H1 (cell line): ENCODE measurements at regions not wholly inside any gene's neighbourhood (a gene's known extent, or its start where the extent isn't known, plus 50 kb on each side); places are given as distances from the start of the nearest gene placed in this dataset.

Source experiments
- CTCF ChIA-PET: fragments of 300-600 bp; sonication (Branson Sonifier 250); formaldehyde crosslinking; loops from one replicate; lab custom pipeline; 2021; ENCODE audit not compliant: partially characterized antibody; lab: Charles Lee
- POLR2A ChIA-PET: fragments of 300-600 bp; sonication (Branson Sonifier 250); formaldehyde crosslinking; loops from one replicate; lab custom pipeline; 2021; ENCODE audit warnings: inconsistent platforms; ENCODE audit not compliant: partially characterized antibody; lab: Charles Lee
- DNase-seq, 2 experiments: peaks; one replicate each; pipeline versions ENCODE4 v3.0.0 to v3.0.0-alpha.2; 2010 to 2022; ENCODE audit warnings: low spot score in 2 of 2, low read depth in 1 of 2, mixed read lengths in 1 of 2
- FAIRE-seq: peaks from 2 replicates; lab custom pipeline; 2011; peaks lifted over from hg19 to GRCh38; lab: Jason Lieb, UNC
- H2AFZ ChIP-seq: 2 replicates; pipeline ENCODE4 v1.8.1; 2012; ENCODE audit warnings: low read length, inconsistent platforms
- H2AK5ac ChIP-seq: 2 replicates; pipeline ENCODE4 v1.6.1; 2013; ENCODE audit warnings: low read depth, low read length
- H2BK120ac ChIP-seq: replicated peaks from 2 replicates; pipeline ENCODE3; 2013; ENCODE audit warnings: low read depth, low read length, inconsistent platforms
- H2BK12ac ChIP-seq: 2 replicates; pipeline ENCODE4 v1.6.1; 2013; ENCODE audit warnings: low read depth, low read length
- H2BK15ac ChIP-seq: 2 replicates; pipeline ENCODE4 v1.6.1; 2013; ENCODE audit warnings: low read length
- H2BK20ac ChIP-seq: 2 replicates; pipeline ENCODE4 v1.6.1; 2013; ENCODE audit warnings: low read length
- H2BK5ac ChIP-seq: 2 replicates; pipeline ENCODE4 v1.6.1; 2013; ENCODE audit warnings: low read depth, low read length
- H3K14ac ChIP-seq: 2 replicates; pipeline ENCODE4 v1.6.1; 2013; ENCODE audit warnings: inconsistent platforms; ENCODE audit not compliant: insufficient read length
- H3K18ac ChIP-seq: 2 replicates; pipeline ENCODE4 v1.6.1; 2013; ENCODE audit warnings: low read length; ENCODE audit errors: extremely low read depth
- H3K23ac ChIP-seq: 2 replicates; pipeline ENCODE4 v1.6.1; 2013; ENCODE audit warnings: inconsistent platforms; ENCODE audit not compliant: insufficient read length
- H3K23me2 ChIP-seq: 2 replicates; pipeline ENCODE4 v1.6.1; 2013; ENCODE audit warnings: low read depth, low read length
- H3K27ac ChIP-seq: 2 replicates; pipeline ENCODE4 v1.6.1; 2011; ENCODE audit warnings: low read depth, low read length, inconsistent platforms
- H3K27me3 ChIP-seq, 4 experiments: replicated peaks in 1 of 4; 1 replicate in 1 of 4; 2 replicates in 3 of 4; pipeline versions ENCODE4 v1.6.1 to v1.8.1; 2011 to 2013; ENCODE audit warnings: low read length in 3 of 4, mild to moderate bottlenecking in 3 of 4, inconsistent platforms in 2 of 4, mixed read lengths in 2 of 4, moderate library complexity in 1 of 4; ENCODE audit not compliant: control insufficient read depth in 3 of 4, insufficient read depth in 3 of 4; ENCODE audit errors: extremely low read depth in 1 of 4
- H3K36me3 ChIP-seq, 4 experiments: 2 replicates each; pipeline versions ENCODE4 v1.6.1 to v1.8.1; 2011 to 2013; ENCODE audit warnings: mild to moderate bottlenecking in 4 of 4, low read length in 3 of 4, moderate library complexity in 2 of 4, control low read depth in 1 of 4, inconsistent platforms in 1 of 4; ENCODE audit not compliant: insufficient read depth in 4 of 4, control insufficient read depth in 2 of 4
- H3K4ac ChIP-seq: replicated peaks from 2 replicates; pipeline ENCODE3; 2013; ENCODE audit warnings: low read length, low read depth, mixed read lengths, inconsistent platforms; ENCODE audit not compliant: insufficient read length
- H3K4me1 ChIP-seq, 4 experiments: replicated peaks in 1 of 4; 1 replicate in 1 of 4; 2 replicates in 3 of 4; pipeline versions ENCODE4 v1.6.1 to v1.8.1; 2011 to 2013; ENCODE audit warnings: low read length in 3 of 4, inconsistent platforms in 2 of 4, mixed read lengths in 1 of 4; ENCODE audit not compliant: insufficient read depth in 4 of 4, control insufficient read depth in 3 of 4
- H3K4me2 ChIP-seq, 2 experiments: 2 replicates each; pipeline versions ENCODE4 v1.6.1 to v1.8.1; 2011 to 2013; ENCODE audit warnings: low read depth in 2 of 2, low read length in 2 of 2, control low read depth in 1 of 2, inconsistent platforms in 1 of 2, mild to moderate bottlenecking in 1 of 2; ENCODE audit not compliant: insufficient read depth in 1 of 2
- H3K4me3 ChIP-seq, 4 experiments: fragments of 200-600, 300-600 bp in 1 of 4; sonication (generic), shearing (Covaris generic), sonication (Bioruptor Twin) in 1 of 4; 2 replicates each; pipeline versions ENCODE4 v1.5.1 to v1.8.1; 2011 to 2016; ENCODE audit warnings: low read length in 4 of 4, low read depth in 3 of 4, control low read depth in 2 of 4, inconsistent platforms in 2 of 4, mild to moderate bottlenecking in 2 of 4, mixed read lengths in 1 of 4, moderate library complexity in 1 of 4; ENCODE audit not compliant: insufficient read depth in 2 of 4; ENCODE audit errors: extremely low read depth in 1 of 4
- H3K56ac ChIP-seq: replicated peaks from 2 replicates; pipeline ENCODE3; 2013; ENCODE audit warnings: low read depth, mild to moderate bottlenecking, mixed read lengths, low read length, inconsistent platforms; ENCODE audit not compliant: insufficient read length
- H3K79me1 ChIP-seq: 2 replicates; pipeline ENCODE4 v1.6.1; 2013; ENCODE audit warnings: low read depth, low read length, control low read depth
- H3K79me2 ChIP-seq, 2 experiments: 2 replicates each; pipeline versions ENCODE4 v1.6.1 to v1.8.1; 2012 to 2013; ENCODE audit warnings: low read length in 2 of 2, mild to moderate bottlenecking in 2 of 2, inconsistent platforms in 1 of 2; ENCODE audit not compliant: insufficient read depth in 2 of 2, control insufficient read depth in 1 of 2
- H3K9ac ChIP-seq, 4 experiments: replicated peaks in 1 of 4; 1 replicate in 1 of 4; 2 replicates in 3 of 4; pipeline versions ENCODE4 v1.6.1 to v1.8.1; 2011 to 2013; ENCODE audit warnings: low read depth in 3 of 4, low read length in 3 of 4, control low read depth in 2 of 4, mild to moderate bottlenecking in 2 of 4, moderate library complexity in 2 of 4, inconsistent platforms in 1 of 4; ENCODE audit errors: extremely low read depth in 1 of 4
- H3K9me3 ChIP-seq, 2 experiments: 2 replicates each; pipeline versions ENCODE4 v1.6.1 to v1.8.1; 2012 to 2013; ENCODE audit warnings: mild to moderate bottlenecking in 2 of 2, moderate library complexity in 2 of 2, control low read depth in 1 of 2, inconsistent platforms in 1 of 2, low read depth in 1 of 2, low read length in 1 of 2, mixed read lengths in 1 of 2; ENCODE audit not compliant: insufficient read depth in 2 of 2
- H4K20me1 ChIP-seq, 2 experiments: replicated peaks in 1 of 2; 2 replicates each; pipeline versions ENCODE3 to v1.8.1; 2011 to 2013; ENCODE audit warnings: inconsistent platforms in 2 of 2, low read length in 2 of 2, mild to moderate bottlenecking in 1 of 2; ENCODE audit not compliant: insufficient read depth in 2 of 2, control insufficient read depth in 1 of 2
- H4K5ac ChIP-seq: 2 replicates; pipeline ENCODE4 v1.6.1; 2013; ENCODE audit warnings: low read length, low read depth, mixed read lengths, inconsistent platforms; ENCODE audit not compliant: insufficient read length
- H4K8ac ChIP-seq: 2 replicates; pipeline ENCODE4 v1.8.0; 2013; ENCODE audit warnings: mild to moderate bottlenecking, moderate library complexity, low read length, inconsistent platforms; ENCODE audit not compliant: insufficient read depth; ENCODE audit errors: extremely low read depth
- H4K91ac ChIP-seq: replicated peaks from 2 replicates; pipeline ENCODE3; 2013; ENCODE audit warnings: low read length, mixed read lengths, inconsistent platforms; ENCODE audit not compliant: insufficient read length
- ASH2L ChIP-seq: fragments of 200-600, 300-600 bp; sonication (generic); IDR thresholded peaks from one replicate; pipeline ENCODE4 v1.7.1; 2017; ENCODE audit warnings: low read length
- BCL11A ChIP-seq, 2 experiments: IDR thresholded peaks; one replicate each; pipeline ENCODE4 v1.6.1; 2011; ENCODE audit warnings: low read depth in 2 of 2, low read length in 2 of 2, mild to moderate bottlenecking in 2 of 2
- BRCA1 ChIP-seq: IDR thresholded peaks from 2 replicates; pipeline ENCODE4 v1.6.1; 2012; ENCODE audit warnings: low read depth, low read length, improper control_type of control experiment
- CBX5 ChIP-seq: fragments of 300-800, 300-1000 bp; sonication (generic); IDR thresholded peaks from 2 replicates; pipeline ENCODE4 v1.7.1; 2016; ENCODE audit warnings: antibody characterized with exemption, low read length, low read depth
- GTF2F1 ChIP-seq: IDR thresholded peaks from 2 replicates; pipeline ENCODE4 v1.6.1; 2012; ENCODE audit warnings: low read depth, low read length, improper control_type of control experiment, borderline replicate concordance
- MAX ChIP-seq: IDR thresholded peaks from 2 replicates; pipeline ENCODE4 v1.6.1; 2012; ENCODE audit warnings: inconsistent platforms
- NANOG ChIP-seq: IDR thresholded peaks from 2 replicates; pipeline ENCODE4 v1.6.1; 2011; ENCODE audit warnings: low read length, low read depth, mild to moderate bottlenecking, inconsistent platforms; ENCODE audit not compliant: insufficient read depth, poor library complexity, severe bottlenecking
- SAP30 ChIP-seq: fragments of 300-600 bp; sonication (generic); IDR thresholded peaks from 2 replicates; pipeline ENCODE4 v1.7.1; 2012; ENCODE audit warnings: low read length, moderate library complexity, mild to moderate bottlenecking, inconsistent platforms; ENCODE audit not compliant: insufficient read depth, insufficient replicate concordance
- SIN3A ChIP-seq, 2 experiments: IDR thresholded peaks in 1 of 2; conservative IDR thresholded peaks in 1 of 2; 2 replicates each; pipeline ENCODE4 v1.6.1; 2011 to 2012; ENCODE audit warnings: low read length in 2 of 2, improper control_type of control experiment in 1 of 2, low read depth in 1 of 2, mild to moderate bottlenecking in 1 of 2
- SIX5 ChIP-seq: IDR thresholded peaks from 2 replicates; pipeline ENCODE4 v1.6.1; 2011; ENCODE audit warnings: mild to moderate bottlenecking, low read depth, low read length
- SRF ChIP-seq: IDR thresholded peaks from 2 replicates; pipeline ENCODE4 v1.6.1; 2011; ENCODE audit warnings: mild to moderate bottlenecking, low read depth, low read length, moderate library complexity
- TAF7 ChIP-seq: optimal IDR thresholded peaks from 2 replicates; pipeline ENCODE3; 2011; ENCODE audit warnings: low read depth, mild to moderate bottlenecking, inconsistent platforms, low read length, moderate library complexity, borderline replicate concordance
- ZNF274 ChIP-seq: IDR thresholded peaks from 2 replicates; pipeline ENCODE4 v1.7.0; 2012; ENCODE audit warnings: low read length, borderline replicate concordance; ENCODE audit errors: extremely low read depth
- WGBS, 2 experiments: shearing (Covaris generic) in 1 of 2; methylation state at CpG; one replicate each; pipeline versions ENCODE4 v1.1.6 to v1.1.7; 2013 to 2015; ENCODE audit warnings: low lambda C conversion rate in 2 of 2, mixed read lengths in 2 of 2, inconsistent platforms in 1 of 2, low coverage in 1 of 2, missing lambda C conversion rate in 1 of 2; ENCODE audit not compliant: insufficient replicate concordance in 2 of 2, insufficient coverage in 1 of 2, insufficient read length in 1 of 2; ENCODE audit errors: extremely low coverage in 1 of 2, missing lambda C conversion rate in 1 of 2; 5-methylcytosine and 5-hydroxymethylcytosine counted together

DNA sequence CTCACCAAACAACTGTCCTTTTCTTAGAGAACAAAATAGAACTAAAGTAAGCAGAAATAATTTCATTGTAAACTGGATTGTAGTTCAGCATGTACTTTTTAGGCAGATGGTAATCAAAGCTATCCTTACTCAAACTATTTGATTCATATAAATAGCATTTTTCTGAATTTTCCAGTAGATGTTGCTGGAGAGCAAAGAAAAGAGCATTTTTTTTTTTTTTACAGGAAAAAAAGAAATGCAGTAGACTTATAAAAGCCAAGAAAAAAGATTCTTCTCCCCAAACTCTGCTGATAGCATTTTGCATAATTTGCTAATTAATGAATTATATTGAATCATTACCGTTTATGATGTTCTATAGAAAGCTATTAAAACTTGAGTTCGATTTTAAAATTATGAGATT lies 715.3 kb upstream of the WWC1 start:
- H2BK5ac ChIP-seq = no peak overlapping the region
- H3K4ac ChIP-seq = no peak overlapping the region
- H3K4me1 ChIP-seq = peaks cover 2 to 15% (median 13%) of the 10 kb centered on the region in 4 experiments; a peak in 6 of 7 replicates
- no peak overlapping the region for H3K23ac ChIP-seq
- H2BK20ac ChIP-seq = no peak overlapping the region
- H3K27me3 ChIP-seq = no peaks in the 10 kb centered on the region
- H3K9me3 ChIP-seq = no peaks in the 10 kb centered on the region
- peaks cover 3% of the 10 kb centered on the region; the same call in 1 of the 2 replicates for H3K23me2 ChIP-seq
- H4K20me1 ChIP-seq = no peaks in the 10 kb centered on the region
- no peak overlapping the region for H3K27ac ChIP-seq
- H3K79me1 ChIP-seq = no peaks in the 10 kb centered on the region
- H2BK120ac ChIP-seq = no peak overlapping the region
- no peak overlapping the region for H3K18ac ChIP-seq
- H4K8ac ChIP-seq = no peak overlapping the region
- H3K4me3 ChIP-seq = peak overlapping the region in 1 of 4 experiments; percentile 20; a peak in 1 of 8 replicates
- no peaks in the 10 kb centered on the region; a peak in 1 of 8 replicates for H3K36me3 ChIP-seq
- no peak overlapping the region for H3K14ac ChIP-seq
- H3K79me2 ChIP-seq = peaks cover 0 to 13% of the 10 kb centered on the region in 2 experiments; a peak in 1 of 4 replicates
- H2AFZ ChIP-seq = no peak overlapping the region
- H4K91ac ChIP-seq = no peak overlapping the region
- CTCF ChIA-PET = interaction anchor here (0.8 to 1.9 kb wide), 2 partner anchors 10 to 390 kb away, joined by 3 to 4 read pairs; no protein-coding TSS in a partner anchor
- H4K5ac ChIP-seq = no peak overlapping the region
- H2BK12ac ChIP-seq = no peak overlapping the region
- no peak for TF ChIP-seq BCL11A (IDR thresholded peaks at IDR 0.05; ENCODE audit: low read depth in 2 of 2, low read length in 2 of 2)
- TF ChIP-seq MAX = no peak
- TF ChIP-seq SAP30 = no peak
- no peak for TF ChIP-seq SRF
- TF ChIP-seq GTF2F1 = no peak
- no peak for TF ChIP-seq BRCA1
- no peak for TF ChIP-seq ZNF274
- TF ChIP-seq TAF7 = no peak
- no peak for TF ChIP-seq CBX5
- no peak for TF ChIP-seq ASH2L
- TF ChIP-seq SIN3A (conservative IDR thresholded peaks at IDR 0.05 in 1 of 2, IDR thresholded peaks at IDR 0.05 in 1 of 2; ENCODE audit: low read depth in 1 of 2, low read length in 2 of 2) = no peak
- TF ChIP-seq NANOG = no peak
- no peak for TF ChIP-seq SIX5
- DNase-seq = no peak
- H3K9ac ChIP-seq = no peak overlapping the region
- POLR2A ChIA-PET = no interaction called here
- no peak overlapping the region for H2BK15ac ChIP-seq
- no peak overlapping the region for H2AK5ac ChIP-seq
- H3K56ac ChIP-seq = no peak overlapping the region
- FAIRE-seq = no peak
- WGBS, 2 experiments = 78% methylated on average over 2 of the region's 2 CpGs; no CpG with 5 or more reads in 1 of the 2 experiments
- no peak overlapping the region; a peak in 1 of 4 replicates for H3K4me2 ChIP-seq
